ENCODE measurements at regions not wholly inside any gene's neighbourhood (a gene's known extent, or its start where the extent isn't known, plus 50 kb on each side); places are given as distances from the start of the nearest gene placed in this dataset.

GRCh38 chr11:130614591-130614990 lies 166.1 kb downstream of the ADAMTS15 start:
- DNase-seq (ENCODE audit: low read depth): no peak

DNA sequence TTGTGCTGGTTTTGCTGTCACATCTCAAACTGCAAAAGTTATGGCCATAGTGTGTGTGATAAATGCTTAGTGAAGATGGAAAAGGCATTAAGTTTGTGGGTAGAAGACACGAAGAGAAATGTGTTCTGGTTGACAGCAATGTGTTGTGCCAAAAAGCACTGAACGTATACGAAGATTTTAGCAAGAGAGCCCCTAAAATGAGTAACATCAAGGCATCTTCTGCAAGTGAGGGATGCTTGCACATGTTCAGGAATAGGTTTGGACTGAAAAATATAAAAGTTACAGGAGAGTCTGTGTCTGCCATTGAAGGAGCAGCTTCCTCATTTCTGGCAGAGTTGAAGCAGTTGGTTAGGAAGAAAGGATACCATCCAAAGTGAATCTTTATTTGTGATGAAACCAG lies 167.1 kb downstream of the ADAMTS15 start:
- no peak for DNase-seq (ENCODE audit: low read depth)

GRCh38 chr11:130616573-130616972 lies 168.1 kb downstream of the ADAMTS15 start:
- no peak for DNase-seq (ENCODE audit: low read depth)

GRCh38 chr11:130617001-130617400 lies 168.6 kb downstream of the ADAMTS15 start:
- DNase-seq (ENCODE audit: low read depth): no peak

GRCh38 chr11:130620548-130620947 lies 172.1 kb downstream of the ADAMTS15 start:
- DNase-seq (ENCODE audit: low read depth): no peak

DNA sequence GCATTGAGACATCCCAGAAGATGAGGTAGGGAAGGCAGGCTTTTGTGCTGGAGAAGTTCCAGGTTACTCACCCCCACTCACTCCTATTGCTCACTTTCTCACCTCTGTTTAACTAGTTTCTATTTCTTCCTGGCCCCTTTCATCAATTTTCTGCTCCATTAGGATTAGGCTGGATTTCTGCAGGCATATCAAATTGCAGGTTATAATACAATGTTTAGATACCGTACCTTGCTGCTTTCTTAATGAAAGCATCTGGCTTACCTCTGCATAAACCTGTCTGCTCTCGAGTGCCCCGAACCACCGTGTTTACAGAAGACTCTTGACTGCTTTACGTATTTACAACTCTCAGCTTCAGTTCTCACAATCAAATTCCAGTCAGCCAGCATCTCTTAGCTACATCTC lies 173.7 kb downstream of the ADAMTS15 start:
- DNase-seq (ENCODE audit: low read depth): no peak

DNA sequence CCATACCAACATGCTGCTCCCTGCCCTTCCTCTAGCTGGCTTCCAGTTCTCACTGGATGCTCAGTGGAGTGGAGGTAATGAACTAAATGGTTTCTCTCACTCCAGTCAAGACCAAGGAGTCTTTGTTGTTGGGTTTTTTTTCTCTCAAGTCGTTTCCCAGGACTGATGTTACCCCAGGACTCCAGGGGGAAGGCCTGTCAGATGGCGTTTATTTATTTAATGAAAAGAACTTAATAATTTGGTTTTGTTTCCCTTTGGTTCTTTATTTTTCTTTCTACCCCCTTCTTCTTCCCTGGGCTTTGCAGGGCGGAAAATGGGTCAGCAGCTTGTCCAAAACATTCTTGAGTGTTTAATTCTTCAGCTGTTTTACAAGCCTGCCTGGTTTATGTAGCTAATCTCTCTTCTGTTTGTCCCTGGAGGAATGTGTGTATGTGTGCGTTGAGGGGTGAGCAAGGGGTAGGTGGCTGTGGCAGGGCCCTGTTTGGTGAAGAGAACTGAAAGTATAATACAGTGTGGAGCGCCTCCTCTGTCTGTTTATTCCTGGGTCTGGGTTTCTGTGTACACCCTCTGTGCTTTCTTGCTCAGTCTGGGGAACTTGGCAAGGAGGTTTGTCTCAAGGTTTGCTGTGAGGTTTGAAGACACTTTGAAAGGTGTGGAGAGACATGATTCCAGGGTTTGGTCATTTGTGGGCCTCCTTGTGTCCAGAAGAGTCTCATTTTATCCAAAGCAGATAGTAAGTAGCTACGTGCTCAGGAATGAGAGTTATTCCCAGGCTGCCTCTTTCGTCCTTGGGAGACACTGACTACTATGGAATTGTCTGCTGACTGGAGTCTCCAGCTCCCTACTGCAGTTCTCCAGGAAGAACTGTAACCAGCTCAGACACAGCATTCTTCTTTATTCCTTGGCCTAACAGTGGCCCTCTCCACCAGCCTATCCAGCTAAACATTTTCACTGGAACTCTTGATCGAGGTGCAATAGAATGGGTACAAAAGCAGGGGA lies 175.5 kb downstream of the ADAMTS15 start:
- no peak for DNase-seq (ENCODE audit: low read depth)

DNA sequence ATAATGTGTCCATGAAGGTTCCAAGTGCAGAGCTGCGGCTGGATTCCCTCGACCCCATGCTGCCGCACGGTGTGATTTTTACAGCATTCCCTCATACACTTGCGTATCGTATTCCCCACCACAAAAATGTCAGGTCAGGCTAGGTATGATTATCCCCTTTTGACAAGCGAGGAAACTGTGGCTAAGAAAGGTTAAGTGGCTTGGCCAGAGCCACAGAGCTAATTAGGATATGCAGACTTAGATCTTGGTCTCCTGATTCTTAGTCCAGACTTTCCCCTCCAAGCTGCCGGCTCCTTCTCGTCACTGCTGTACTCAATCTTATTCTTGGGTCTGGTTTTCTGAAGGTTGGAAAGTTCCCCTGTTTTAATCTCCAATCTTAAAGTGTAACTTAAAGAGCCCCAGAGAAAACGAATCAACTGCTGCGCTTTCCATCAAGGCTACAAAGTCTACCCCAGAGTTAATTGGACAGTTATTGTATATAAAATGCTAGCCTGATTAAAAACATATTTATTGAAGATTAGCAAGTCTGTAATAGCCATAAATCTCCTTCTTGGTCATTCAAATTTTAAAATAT lies 176.6 kb downstream of the ADAMTS15 start:
- DNase-seq (ENCODE audit: low read depth): no peak

DNA sequence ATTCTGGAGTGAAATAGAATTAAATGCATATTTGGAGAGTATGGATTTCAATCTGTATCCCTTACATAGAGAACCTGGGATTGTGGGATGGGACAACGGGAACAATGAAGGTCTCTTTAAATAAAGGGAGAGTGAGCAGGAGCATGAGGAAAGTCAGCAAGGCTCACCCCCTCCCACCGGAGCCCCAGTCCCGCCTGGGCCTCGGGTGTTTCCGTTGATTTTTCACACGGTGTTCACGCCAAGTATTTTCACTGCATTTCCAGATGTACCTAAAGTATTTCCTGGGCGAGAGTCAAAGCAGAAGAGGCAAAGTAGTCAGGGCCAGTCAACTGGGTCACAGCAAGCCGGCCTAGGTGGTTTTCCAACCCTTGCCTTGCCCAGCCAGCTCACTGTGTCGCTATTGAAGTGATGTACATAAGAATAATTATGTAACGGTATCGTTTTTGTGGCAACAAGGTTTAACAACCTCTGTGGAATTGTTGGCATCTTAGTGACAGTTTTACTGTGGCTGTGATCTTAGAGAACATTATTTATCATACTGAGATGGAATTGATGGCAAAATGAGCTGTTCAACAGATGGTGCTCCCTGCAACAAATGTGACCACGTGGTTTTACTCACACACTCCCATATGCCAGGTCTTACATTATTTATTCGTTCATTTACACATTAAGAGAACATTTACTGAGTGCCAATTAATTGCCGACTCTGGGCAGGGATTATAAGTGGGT lies 177.3 kb downstream of the ADAMTS15 start:
- DNase-seq (ENCODE audit: low read depth): no peak

DNA sequence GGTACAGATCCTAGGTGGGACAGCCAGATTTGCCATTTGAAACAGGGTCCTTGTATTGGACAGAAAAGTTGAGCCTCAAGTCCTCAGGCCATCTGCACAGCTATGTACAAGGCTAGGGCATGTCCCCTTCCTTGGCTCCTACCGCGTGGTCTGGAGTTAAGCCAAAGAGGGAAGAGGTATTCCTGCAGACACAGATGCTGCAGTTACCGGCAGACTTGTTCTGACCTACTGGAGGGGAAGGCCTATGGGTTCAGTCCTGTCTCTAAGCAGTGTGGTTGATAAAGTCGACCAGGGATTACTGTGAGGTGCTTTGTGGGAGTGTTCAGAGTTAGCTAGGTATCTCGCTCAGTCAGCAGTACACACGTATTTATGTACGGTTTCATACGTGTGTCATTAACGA lies 180.6 kb downstream of the ADAMTS15 start:
- DNase-seq (ENCODE audit: low read depth): no peak

- no peak for DNase-seq (ENCODE audit: low read depth)
Measured at GRCh38 chr11:130631119-130631518, 182.7 kb downstream of the ADAMTS15 start.

DNA sequence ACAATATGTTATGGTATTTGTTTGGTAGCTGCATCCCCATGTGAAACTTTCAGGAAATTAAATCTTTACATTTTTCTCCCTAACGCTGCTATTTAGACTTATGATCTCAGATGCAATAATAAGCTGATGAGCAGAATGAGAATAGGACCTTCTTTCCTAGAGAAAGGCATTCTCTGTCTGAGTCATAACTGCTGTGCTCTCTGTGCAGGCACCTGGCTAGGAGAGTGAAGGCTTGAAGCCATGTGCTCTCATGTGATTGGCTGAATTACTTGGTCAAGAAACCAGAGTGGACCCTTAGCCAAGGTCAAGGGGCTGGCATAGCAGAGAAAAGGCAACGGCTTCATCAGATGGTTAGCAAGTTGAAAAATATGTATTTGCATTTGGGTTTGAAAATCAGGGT lies 185.0 kb downstream of the ADAMTS15 start:
- no peak for DNase-seq (ENCODE audit: low read depth)

GRCh38 chr11:130634186-130634585 lies 185.7 kb downstream of the ADAMTS15 start:
- no peak for DNase-seq (ENCODE audit: low read depth)

GRCh38 chr11:130634961-130635473 lies 186.6 kb downstream of the ADAMTS15 start:
- DNase-seq (ENCODE audit: low read depth): no peak

DNA sequence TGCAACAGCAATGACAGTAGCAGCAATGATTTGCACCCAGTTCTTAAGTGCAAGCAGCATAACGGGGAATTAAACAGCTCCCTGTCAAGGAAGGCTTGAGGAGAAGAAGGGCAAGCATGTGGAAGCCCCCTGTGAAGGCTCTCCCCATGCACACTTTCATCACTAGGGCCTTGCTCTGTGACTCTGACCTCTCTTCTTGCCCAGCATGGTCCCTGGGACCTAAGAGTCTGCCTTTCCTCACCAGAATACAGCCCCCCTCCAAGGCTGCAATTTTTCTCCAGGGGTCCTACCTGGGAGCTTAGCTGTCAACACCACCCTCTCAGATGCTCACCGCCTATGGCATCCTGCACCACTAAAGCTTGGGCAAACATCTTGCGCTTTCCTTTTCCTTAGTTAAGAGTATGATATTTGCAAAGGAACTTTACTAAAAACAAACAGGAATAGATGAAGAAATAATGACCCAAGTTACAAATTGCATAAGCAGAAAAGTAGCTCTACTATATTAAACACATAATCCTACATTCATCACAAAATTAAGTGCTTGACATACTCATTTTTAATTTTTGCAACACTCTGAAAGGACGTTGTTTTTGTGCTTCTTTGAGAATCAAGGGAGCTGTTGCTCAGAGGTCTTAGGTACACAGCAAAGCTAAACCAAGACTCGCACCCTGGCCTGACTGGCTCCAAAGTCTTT lies 187.6 kb downstream of the ADAMTS15 start:
- DNase-seq (ENCODE audit: low read depth): no peak

GRCh38 chr11:130636722-130637464 lies 188.4 kb downstream of the ADAMTS15 start:
- DNase-seq (ENCODE audit: low read depth): no peak

- DNase-seq (ENCODE audit: low read depth): no peak
Measured at GRCh38 chr11:130637566-130637965, 189.1 kb downstream of the ADAMTS15 start.

DNA sequence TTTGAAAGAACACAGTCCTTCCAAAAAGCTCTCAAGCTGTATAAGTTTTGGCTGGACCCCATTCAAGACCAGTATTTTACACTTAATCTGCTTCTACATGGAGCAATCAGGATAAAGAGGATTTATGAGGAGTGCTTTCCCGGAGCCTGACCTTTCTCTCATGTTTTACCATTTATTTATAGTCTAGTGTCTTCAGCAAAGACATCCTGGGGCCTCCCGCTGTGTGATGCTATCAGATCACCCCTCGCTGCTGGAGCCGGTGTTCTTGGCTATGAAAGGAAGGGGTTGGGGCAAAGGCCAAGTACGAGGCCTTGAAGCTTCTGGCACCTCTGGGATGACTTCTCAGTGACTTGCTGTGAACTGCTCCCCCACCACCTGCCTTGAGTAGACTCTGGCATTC lies 189.6 kb downstream of the ADAMTS15 start:
- DNase-seq (ENCODE audit: low read depth): no peak

DNA sequence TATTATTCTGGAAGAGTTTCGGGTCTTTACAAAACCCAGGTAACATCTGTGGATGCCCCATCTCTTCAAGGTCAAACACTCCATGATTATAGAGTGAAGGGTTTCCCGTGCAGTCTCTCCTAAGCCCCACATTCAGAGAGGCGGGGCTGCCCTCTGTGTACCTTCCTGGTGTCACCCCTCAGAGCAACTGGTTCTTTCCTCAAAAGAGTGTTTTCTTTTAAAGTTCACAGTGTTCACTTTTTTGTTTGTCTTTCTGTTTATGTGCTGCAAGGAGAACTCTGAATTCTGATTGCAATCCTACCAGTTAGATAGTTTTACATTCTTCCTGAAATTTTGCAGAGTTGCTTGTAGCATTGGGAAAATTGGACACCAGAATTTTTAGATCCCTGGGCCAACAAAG lies 190.2 kb downstream of the ADAMTS15 start:
- DNase-seq (ENCODE audit: low read depth): no peak

DNA sequence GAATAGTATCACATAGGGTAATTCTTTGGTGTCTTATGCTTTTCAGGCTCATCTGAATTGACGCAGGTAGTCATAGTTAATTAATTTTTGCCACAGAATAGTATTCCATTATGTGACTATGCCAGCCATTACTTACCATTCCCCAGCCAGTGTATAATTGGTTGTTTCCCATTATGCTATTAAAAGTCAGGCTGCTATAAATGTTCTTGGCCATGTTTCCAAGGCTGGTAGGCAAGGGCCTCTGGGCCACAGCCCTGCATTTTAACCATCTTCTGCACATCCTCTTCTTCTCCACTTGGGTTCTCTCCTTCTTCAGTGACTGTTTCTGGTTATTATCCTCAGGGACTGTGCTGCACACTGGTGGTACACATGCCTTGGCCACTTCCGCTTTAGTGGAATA lies 190.9 kb downstream of the ADAMTS15 start:
- no peak for DNase-seq (ENCODE audit: low read depth)

GRCh38 chr11:130640526-130640925 lies 192.1 kb downstream of the ADAMTS15 start:
- no peak for DNase-seq (ENCODE audit: low read depth)
